HepG2 (cell line): ENCODE measurements at regions not wholly inside any gene's neighbourhood (a gene's known extent, or its start where the extent isn't known, plus 50 kb on each side); places are given as distances from the start of the nearest gene placed in this dataset.

Source experiments
- ATAC-seq: fragments of 200-7000 bp; cut with Tn5 transposase; 3 replicates; pipeline ENCODE4 v1.9.1; 2020; ENCODE audit warnings: mild to moderate bottlenecking, moderate library complexity
- BruUV-seq: library from RNA; stranded (reverse); fragments of 400-500 nt; replicated peaks from 2 replicates; lab custom pipeline; 2021; lab: Mats Ljungman, UMichigan
- CTCF ChIA-PET: fragments of 300-600 bp; formaldehyde crosslinking; extraction: SDS; loops from one replicate; lab custom pipeline; 2021; ENCODE audit warnings: low total read pairs, inconsistent platforms, low intra/inter-chr PET ratio; lab: Yijun Ruan, JAX
- POLR2A ChIA-PET: fragments of 350-600 bp; sonication (Branson Sonifier 250); formaldehyde crosslinking; loops from one replicate; lab custom pipeline; 2020; ENCODE audit warnings: antibody characterized with exemption, inconsistent platforms; lab: Yijun Ruan, JAX
- DNase-seq: peaks from one replicate; pipeline ENCODE4 v3.0.0-alpha.2; 2015; ENCODE audit warnings: low spot score
- FAIRE-seq: peaks from 3 replicates; lab custom pipeline; 2011; peaks lifted over from hg19 to GRCh38; lab: Jason Lieb, UNC
- H2AFZ ChIP-seq: one replicate; pipeline ENCODE4 v1.6.1; 2011; ENCODE audit warnings: low read length, inconsistent platforms
- H3K27ac ChIP-seq: fragments of 300-600 bp; 3 replicates; pipeline ENCODE4 v1.8.0; 2011; ENCODE audit warnings: mixed run types, mild to moderate bottlenecking, mixed read lengths, low read length, inconsistent platforms; ENCODE audit not compliant: insufficient read depth; ENCODE audit errors: extremely low read length
- H3K27me3 ChIP-seq, 2 experiments: fragments of 200-600 bp in 1 of 2; 2 replicates in 1 of 2; 3 replicates in 1 of 2; pipeline versions ENCODE4 v1.6.0 to v1.8.0; 2011; ENCODE audit warnings: low read length in 2 of 2, mild to moderate bottlenecking in 2 of 2, moderate library complexity in 2 of 2, inconsistent platforms in 1 of 2; ENCODE audit not compliant: insufficient read depth in 2 of 2, control insufficient read depth in 1 of 2
- H3K36me3 ChIP-seq, 2 experiments: fragments of 200-600 bp in 1 of 2; replicated peaks in 1 of 2; 2 replicates in 1 of 2; 3 replicates in 1 of 2; pipeline versions ENCODE4 v1.5.1 to v1.8.0; 2011; ENCODE audit warnings: low read length in 2 of 2, inconsistent platforms in 1 of 2; ENCODE audit not compliant: insufficient read depth in 2 of 2, control insufficient read depth in 1 of 2
- H3K4me1 ChIP-seq: 2 replicates; pipeline ENCODE4 v1.5.1; 2012; ENCODE audit warnings: low read length, inconsistent platforms; ENCODE audit not compliant: insufficient read depth
- H3K4me2 ChIP-seq: 2 replicates; pipeline ENCODE4 v1.6.0; 2011; ENCODE audit warnings: low read depth, low read length, inconsistent platforms
- H3K4me3 ChIP-seq, 3 experiments: fragments of 200-600 bp in 1 of 3; sonication (generic), shearing (Covaris generic) in 1 of 3; replicated peaks in 1 of 3; 2 replicates each; pipeline ENCODE4 v1.5.1; 2011 to 2016; ENCODE audit warnings: low read length in 3 of 3, inconsistent platforms in 2 of 3, low read depth in 2 of 3, mild to moderate bottlenecking in 2 of 3, control low read depth in 1 of 3, mixed read lengths in 1 of 3; ENCODE audit not compliant: insufficient read depth in 1 of 3
- H3K79me2 ChIP-seq: one replicate; pipeline ENCODE4 v1.6.1; 2011; ENCODE audit warnings: low read length, inconsistent platforms; ENCODE audit not compliant: insufficient read depth
- H3K9ac ChIP-seq: 2 replicates; pipeline ENCODE4 v1.6.0; 2011; ENCODE audit warnings: mild to moderate bottlenecking, low read depth, low read length, inconsistent platforms; ENCODE audit not compliant: insufficient read depth
- H3K9me3 ChIP-seq: 2 replicates; pipeline ENCODE4 v1.5.1; 2012; ENCODE audit warnings: mild to moderate bottlenecking, low read length
- H4K20me1 ChIP-seq: 2 replicates; pipeline ENCODE4 v1.6.0; 2011; ENCODE audit warnings: inconsistent platforms, mild to moderate bottlenecking, low read length, moderate library complexity; ENCODE audit not compliant: insufficient read depth
- ZNF446 ChIP-seq: sonication (generic); formaldehyde crosslinking; IDR thresholded peaks from 2 replicates; pipeline ENCODE4 v1.5.0; 2020; ENCODE audit warnings: mild to moderate bottlenecking, missing genetic modification reagents
- ZNF780A ChIP-seq: sonication (generic); formaldehyde crosslinking; IDR thresholded peaks from 2 replicates; pipeline ENCODE4 v1.8.0; 2022; ENCODE audit warnings: mild to moderate bottlenecking, missing genetic modification reagents, moderate library complexity
- WGBS: methylation state at CpG from one replicate; pipeline ENCODE4 v1.1.6; 2017; ENCODE audit warnings: low lambda C conversion rate; 5-methylcytosine and 5-hydroxymethylcytosine counted together
- in situ Hi-C: cut with HindIII; loops from 2 replicates; pipeline ENCODE4 v1.10.0; 2017; ENCODE audit warnings: low pct_unique_long_range_greater_than_20kb; ENCODE audit not compliant: extremely low pct_ligation_motif_present
- intact Hi-C: fragments of 100-400 bp; cut with micrococcal nuclease; formaldehyde crosslinking; loops from one replicate; pipeline ENCODE4 v1.10.0; 2022; ENCODE audit not compliant: unreplicated experiment
- TF ChIP-seq, protein P1 (sequence below), 2 experiments: fragments of 450-650 bp in 1 of 2; sonication (generic) in 1 of 2; formaldehyde crosslinking in 1 of 2; IDR thresholded peaks; 2 replicates each; pipeline versions ENCODE4 v1.6.1 to v1.8.0; 2016 to 2022; ENCODE audit warnings: antibody characterized with exemption in 1 of 2, mild to moderate bottlenecking in 1 of 2, missing genetic modification reagents in 1 of 2
- TF ChIP-seq, protein P2 (sequence below): sonication (generic); formaldehyde crosslinking; IDR thresholded peaks from 2 replicates; pipeline ENCODE4 v1.5.0; 2020; ENCODE audit warnings: mild to moderate bottlenecking, missing genetic modification reagents, borderline replicate concordance

DNA sequence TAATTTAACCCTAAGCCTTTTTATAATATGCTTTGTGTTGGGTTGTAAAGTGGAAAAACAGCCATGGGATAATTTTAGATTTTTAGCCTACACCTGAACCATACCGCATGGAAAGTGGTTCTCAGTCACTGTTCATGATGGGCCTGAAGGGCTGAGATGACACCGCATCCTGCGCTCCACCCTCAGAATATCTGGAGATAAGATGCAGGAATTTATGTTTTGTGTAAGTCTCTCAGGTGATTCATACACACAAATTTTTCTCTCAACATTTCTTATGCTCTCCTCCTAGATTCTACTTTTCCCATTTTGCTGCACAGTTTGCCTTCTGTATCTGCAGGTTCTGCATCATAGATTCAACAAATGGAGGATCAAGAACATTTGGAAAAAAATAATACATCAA lies 191.3 kb upstream of the PHACTR1 start (continued):
- TF ChIP-seq, protein P1, sequence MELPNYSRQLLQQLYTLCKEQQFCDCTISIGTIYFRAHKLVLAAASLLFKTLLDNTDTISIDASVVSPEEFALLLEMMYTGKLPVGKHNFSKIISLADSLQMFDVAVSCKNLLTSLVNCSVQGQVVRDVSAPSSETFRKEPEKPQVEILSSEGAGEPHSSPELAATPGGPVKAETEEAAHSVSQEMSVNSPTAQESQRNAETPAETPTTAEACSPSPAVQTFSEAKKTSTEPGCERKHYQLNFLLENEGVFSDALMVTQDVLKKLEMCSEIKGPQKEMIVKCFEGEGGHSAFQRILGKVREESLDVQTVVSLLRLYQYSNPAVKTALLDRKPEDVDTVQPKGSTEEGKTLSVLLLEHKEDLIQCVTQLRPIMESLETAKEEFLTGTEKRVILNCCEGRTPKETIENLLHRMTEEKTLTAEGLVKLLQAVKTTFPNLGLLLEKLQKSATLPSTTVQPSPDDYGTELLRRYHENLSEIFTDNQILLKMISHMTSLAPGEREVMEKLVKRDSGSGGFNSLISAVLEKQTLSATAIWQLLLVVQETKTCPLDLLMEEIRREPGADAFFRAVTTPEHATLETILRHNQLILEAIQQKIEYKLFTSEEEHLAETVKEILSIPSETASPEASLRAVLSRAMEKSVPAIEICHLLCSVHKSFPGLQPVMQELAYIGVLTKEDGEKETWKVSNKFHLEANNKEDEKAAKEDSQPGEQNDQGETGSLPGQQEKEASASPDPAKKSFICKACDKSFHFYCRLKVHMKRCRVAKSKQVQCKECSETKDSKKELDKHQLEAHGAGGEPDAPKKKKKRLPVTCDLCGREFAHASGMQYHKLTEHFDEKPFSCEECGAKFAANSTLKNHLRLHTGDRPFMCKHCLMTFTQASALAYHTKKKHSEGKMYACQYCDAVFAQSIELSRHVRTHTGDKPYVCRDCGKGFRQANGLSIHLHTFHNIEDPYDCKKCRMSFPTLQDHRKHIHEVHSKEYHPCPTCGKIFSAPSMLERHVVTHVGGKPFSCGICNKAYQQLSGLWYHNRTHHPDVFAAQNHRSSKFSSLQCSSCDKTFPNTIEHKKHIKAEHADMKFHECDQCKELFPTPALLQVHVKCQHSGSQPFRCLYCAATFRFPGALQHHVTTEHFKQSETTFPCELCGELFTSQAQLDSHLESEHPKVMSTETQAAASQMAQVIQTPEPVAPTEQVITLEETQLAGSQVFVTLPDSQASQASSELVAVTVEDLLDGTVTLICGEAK (IDR thresholded peaks at IDR 0.05), result no peak
- TF ChIP-seq, protein P1 (CRISPR knock-in tag; IDR thresholded peaks at IDR 0.05), result no peak

DNA sequence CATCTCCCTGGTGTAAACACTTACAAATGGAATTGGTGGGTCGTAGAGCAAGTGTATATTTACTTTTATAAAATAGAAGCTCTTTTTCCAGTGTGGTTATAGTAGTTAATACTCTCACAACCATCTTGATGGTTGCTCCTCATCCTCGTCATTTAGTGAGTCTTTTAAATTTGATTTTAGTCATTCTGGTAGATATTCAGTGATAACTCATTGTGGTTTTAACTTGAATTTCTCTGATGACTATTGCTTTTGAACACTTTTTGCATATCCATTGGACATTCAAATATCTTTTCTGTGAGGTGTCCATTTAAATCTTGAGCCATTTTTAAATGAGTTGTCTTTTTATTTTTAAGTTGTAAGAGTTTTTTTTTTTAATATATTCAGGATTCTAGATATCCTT lies 189.2 kb upstream of the PHACTR1 start:
- Histone ChIP-seq H3K4me1 (no peaks in the 10 kb centered on the region), H4K20me1 (no peaks in the 10 kb centered on the region), H3K27me3 (no peaks in the 10 kb centered on the region; a peak in 2 of 5 replicates), H3K4me3 (no peak overlapping the region), H3K4me2 (no peak overlapping the region), H3K36me3 (no peaks in the 10 kb centered on the region), H2AFZ (no peak overlapping the region), H3K27ac (no peak overlapping the region), H3K79me2 (no peaks in the 10 kb centered on the region), H3K9me3 (no peaks in the 10 kb centered on the region), H3K9ac (no peak overlapping the region)
- in situ Hi-C loops, result no loop called here
- no peak for FAIRE-seq
- intact Hi-C loops, result no loop called here
- no TSS peak for BruUV-seq
- no peak for ATAC-seq
- POLR2A ChIA-PET, result no interaction called here
- CTCF ChIA-PET, result no interaction called here
- 28% methylated on average over 2 of the region's 2 CpGs for WGBS
- DNase-seq, result no peak
- TF ChIP-seq, protein P2, sequence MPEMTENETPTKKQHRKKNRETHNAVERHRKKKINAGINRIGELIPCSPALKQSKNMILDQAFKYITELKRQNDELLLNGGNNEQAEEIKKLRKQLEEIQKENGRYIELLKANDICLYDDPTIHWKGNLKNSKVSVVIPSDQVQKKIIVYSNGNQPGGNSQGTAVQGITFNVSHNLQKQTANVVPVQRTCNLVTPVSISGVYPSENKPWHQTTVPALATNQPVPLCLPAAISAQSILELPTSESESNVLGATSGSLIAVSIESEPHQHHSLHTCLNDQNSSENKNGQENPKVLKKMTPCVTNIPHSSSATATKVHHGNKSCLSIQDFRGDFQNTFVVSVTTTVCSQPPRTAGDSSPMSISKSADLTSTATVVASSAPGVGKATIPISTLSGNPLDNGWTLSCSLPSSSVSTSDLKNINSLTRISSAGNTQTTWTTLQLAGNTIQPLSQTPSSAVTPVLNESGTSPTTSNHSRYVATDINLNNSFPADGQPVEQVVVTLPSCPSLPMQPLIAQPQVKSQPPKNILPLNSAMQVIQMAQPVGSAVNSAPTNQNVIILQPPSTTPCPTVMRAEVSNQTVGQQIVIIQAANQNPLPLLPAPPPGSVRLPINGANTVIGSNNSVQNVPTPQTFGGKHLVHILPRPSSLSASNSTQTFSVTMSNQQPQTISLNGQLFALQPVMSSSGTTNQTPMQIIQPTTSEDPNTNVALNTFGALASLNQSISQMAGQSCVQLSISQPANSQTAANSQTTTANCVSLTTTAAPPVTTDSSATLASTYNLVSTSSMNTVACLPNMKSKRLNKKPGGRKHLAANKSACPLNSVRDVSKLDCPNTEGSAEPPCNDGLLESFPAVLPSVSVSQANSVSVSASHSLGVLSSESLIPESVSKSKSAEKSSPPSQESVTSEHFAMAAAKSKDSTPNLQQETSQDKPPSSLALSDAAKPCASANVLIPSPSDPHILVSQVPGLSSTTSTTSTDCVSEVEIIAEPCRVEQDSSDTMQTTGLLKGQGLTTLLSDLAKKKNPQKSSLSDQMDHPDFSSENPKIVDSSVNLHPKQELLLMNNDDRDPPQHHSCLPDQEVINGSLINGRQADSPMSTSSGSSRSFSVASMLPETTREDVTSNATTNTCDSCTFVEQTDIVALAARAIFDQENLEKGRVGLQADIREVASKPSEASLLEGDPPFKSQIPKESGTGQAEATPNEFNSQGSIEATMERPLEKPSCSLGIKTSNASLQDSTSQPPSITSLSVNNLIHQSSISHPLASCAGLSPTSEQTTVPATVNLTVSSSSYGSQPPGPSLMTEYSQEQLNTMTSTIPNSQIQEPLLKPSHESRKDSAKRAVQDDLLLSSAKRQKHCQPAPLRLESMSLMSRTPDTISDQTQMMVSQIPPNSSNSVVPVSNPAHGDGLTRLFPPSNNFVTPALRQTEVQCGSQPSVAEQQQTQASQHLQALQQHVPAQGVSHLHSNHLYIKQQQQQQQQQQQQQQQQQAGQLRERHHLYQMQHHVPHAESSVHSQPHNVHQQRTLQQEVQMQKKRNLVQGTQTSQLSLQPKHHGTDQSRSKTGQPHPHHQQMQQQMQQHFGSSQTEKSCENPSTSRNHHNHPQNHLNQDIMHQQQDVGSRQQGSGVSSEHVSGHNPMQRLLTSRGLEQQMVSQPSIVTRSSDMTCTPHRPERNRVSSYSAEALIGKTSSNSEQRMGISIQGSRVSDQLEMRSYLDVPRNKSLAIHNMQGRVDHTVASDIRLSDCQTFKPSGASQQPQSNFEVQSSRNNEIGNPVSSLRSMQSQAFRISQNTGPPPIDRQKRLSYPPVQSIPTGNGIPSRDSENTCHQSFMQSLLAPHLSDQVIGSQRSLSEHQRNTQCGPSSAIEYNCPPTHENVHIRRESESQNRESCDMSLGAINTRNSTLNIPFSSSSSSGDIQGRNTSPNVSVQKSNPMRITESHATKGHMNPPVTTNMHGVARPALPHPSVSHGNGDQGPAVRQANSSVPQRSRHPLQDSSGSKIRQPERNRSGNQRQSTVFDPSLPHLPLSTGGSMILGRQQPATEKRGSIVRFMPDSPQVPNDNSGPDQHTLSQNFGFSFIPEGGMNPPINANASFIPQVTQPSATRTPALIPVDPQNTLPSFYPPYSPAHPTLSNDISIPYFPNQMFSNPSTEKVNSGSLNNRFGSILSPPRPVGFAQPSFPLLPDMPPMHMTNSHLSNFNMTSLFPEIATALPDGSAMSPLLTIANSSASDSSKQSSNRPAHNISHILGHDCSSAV (CRISPR knock-in tag), result no peak
- TF ChIP-seq ZNF780A (CRISPR knock-in tag) (no peak), ZNF446 (no peak)
